HG02678 (cell line): ENCODE measurements at regions not wholly inside any gene's neighbourhood (a gene's known extent, or its start where the extent isn't known, plus 50 kb on each side); places are given as distances from the start of the nearest gene placed in this dataset.
"Not testable (repeated sequence)": the region's sequence is repeated elsewhere in the genome, so short reads cannot be mapped to it uniquely, and the experiment has no call there.

Experiments
- ATAC-seq: cut with Tn5 transposase; IDR thresholded peaks from one replicate; pipeline ENCODE4 v1.9.1; 2021; ENCODE audit warnings: mild to moderate bottlenecking, moderate library complexity; ENCODE audit not compliant: unreplicated experiment

DNA sequence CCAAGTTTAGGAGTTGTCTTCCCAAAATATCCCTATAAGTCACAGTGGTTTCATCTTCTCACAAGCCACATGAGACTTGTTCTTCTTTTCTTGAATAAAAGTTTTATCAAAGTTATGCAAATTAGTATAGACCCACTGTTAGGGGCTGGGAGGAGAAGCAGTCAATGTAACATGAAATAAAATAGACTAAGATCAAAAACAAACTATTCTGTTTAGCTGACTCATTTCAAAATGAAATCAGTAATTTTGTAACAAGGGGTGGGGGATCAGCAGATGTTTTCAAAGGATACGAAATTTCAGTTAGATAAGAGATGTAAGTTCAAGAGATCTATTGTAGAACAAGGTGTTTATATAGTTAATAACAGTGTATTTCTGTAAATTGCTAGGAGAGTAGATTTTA, 339.6 kb upstream of the PRDM1 start:
- ATAC-seq = no peak

DNA sequence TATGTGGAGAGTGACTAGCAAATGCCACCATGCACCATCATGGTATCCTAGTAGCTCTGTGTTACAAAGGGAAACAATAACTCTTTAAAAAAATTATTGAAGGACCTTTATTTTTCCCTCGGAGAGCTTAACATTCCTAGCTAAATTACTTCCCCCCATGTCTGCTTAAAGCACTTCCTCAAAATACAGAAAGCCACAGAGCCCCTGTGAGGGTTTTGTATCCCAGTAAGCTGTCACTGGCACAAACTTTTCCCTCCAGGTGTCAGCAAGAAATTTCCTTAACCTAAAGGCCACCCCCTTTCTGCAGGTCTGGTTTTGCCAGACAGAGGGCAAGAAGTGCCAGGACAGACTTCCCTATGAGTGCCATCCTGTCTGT, 340.0 kb upstream of the PRDM1 start:
- no peak for ATAC-seq

DNA sequence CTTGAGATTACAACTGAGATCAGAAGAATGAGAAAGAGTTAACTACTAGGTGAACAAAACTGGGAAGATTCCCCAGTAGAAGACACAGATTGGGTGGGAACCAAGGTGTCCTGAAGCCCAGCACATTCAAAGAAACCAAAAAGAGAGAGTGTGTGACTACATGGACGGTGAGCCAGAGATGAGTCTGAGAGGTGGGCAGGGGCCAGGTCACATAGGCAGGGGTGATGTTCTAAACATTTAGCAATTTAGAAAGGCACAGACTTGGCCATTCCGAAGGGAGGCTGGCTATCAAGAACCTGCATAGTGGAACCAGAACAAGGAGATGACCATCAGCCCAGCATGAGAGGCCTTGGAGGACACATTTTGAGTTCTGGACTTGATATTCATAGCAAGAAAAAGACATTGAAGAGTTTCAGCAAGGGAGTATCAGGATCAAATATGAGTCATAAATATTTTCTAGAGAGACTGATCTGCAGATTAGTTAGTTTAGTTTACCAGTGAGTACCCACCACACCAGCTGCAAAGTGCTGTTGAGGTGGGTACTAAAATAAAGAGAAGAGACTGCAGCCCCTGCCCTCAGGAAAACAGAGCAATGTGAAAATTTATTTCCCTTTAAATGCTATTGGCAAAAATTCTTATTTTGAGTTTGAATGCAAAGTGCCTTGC, 340.5 kb upstream of the PRDM1 start:
- ATAC-seq = peak; percentile 37

DNA sequence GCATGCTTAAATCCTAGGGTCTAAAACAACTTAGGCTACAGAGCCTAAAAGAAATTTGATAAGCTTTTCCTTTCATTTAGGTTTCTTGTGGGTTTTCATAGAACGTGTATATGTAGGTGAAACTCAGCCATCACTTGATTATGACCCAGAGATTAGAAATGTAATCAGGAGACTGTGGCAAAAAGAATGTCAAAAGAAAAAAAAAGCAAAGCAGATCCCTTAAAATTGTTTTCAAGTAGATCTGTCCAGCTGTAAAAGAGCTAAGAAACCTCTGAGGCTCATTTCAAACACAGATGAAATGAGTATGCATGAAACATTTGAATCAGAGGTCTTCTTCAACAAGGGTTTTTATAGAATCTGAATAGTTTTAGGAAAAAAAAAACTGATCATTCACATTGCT, 341.3 kb upstream of the PRDM1 start:
- ATAC-seq = no peak

DNA sequence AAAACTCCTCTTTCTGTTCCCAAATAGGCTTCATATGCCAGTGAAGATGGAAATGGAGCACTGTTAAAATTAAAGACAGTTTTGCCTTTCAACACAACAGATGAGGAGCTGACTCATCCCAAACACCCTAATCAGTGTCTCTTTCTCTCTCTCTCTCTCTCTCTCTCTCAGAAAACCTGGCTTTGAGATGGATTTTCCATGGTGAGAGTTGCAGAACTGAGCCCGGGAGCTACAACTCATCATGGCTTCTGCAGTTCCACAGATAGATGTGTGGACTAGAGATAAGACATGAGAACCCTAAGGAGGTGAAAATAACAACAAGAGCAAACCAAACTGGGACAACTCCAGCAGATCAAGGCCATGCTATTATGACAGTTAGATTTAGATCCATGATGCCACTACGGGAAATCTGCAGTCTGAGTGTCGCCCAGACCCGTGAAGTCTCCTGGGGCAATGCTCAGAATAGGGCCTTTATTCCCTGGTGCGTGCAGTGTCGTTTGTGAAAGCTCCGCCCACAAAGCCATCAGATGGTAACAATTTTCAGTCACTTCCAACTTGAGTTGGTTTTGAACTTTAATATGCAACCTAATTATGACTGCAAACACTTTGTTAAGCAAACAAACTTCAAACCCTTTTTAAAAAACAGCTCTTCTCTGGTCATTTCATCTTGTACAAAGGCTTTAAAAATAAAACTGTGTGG, 338.2 kb upstream of the PREP start:
- no peak for ATAC-seq

DNA sequence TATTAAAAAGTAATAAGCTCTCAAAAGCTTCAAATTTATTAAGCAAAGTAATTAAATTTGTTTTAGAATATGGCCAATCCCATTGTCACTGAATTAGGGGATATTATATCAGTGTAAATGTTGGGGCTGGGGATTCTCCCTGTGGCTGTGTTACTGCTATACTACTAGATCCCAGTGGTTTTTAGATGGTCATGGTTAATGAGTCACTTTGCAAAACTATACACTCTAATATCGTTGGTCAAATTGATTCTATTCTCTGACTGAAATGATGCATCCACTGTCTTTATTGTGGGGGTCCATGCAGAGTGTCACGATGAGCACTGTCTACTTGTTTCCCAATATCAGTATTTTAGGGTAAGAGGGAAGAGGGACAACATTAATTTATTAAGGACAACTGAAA, 336.9 kb upstream of the PREP start:
- ATAC-seq = no peak

DNA sequence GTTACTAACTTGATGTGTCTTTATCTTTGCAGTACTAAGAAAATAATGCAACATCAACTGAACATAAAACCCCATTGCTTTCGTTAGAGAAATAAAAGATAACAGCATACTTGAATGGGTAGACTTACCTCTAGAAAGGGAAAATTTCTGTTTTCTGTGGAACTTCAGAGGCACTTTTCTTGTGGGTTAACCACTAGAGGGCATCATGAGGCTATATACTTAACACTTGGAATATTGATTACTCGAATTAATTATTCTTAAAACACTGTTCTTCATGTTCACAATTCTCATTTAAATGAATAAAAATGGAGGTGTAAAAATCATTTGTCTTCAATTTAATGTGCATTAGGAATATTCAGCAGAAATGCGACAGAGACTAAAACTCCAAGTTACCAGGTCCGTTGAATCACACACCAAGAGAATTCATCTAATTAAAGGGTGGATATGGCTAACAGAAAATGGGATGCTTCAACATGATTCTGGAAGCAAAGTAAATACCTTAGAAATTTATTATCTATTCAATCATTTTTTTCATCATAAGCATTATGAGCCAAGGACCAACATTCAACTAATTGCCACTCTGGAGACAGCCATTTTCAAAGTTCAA, 330.8 kb upstream of the PREP start:
- ATAC-seq = no peak

DNA sequence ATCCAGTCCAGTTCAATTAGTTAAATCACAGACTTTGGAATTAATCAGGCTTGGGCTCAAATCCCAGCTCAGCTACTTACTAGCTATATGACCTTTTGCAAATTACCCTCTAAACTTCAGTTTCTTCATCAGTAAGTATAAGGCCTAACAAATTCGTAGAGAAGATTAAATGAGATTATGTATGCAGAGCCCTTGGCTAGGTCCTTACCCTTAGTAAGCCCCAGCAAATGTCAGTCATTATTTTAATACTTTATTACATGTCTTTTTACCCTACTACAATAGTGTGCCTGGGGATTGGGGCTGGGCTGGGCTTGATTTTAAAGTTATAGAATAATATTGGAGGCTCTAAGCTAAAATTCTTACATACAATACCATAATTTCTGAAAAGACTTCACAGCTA, 326.1 kb upstream of the PREP start:
- ATAC-seq = no peak

DNA sequence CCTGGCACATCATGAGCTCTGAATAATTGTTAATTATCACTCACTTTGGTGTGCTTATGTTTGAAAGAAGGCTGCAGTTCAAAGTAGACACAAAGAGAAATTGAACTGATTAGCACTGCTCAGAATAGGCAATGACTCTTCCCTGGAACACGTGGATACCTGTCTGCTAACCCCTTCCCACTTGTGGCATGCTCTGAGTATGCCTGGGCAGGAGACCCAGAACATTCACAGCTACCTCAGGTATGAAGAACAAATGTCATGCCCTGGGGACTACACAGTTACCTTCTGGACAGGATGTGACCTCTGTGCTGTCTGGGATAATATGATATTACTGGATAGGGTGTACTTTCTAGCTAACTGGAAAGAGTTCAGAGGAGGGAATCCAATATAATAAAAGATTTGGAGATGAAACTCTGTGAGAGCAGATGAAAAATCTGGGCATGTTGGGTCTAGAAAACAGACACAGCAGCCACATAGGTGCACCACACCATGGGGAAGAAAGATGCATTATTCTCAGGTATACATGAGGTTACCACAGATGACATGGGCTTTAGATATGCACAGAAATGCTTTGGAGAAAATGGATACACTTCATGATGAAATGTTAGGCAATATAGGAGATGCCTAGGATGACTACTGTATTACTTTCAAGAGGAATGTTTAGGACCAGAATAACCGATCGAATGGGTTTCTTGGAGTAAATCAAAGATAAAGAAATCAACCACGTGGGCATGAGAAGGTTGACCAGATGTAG, 324.2 kb upstream of the PREP start:
- ATAC-seq = no peak

DNA sequence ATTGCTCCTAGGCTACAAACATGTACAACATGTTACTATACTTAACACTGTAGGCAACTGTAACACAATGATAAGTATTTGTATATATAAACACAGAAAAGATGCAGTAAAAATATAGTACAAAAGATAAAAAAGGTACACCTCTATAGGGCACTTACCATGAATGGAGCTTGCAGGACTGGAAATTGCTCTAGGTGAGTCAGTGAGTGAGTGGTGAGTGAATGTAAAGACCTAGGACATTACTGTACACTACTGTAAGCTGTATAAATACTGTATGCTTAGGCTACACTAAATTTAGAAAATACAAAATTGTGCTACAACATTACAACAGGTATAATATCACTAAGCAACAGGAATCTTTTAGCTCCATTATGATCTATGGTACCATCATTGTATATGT, 312.0 kb upstream of the PREP start:
- ATAC-seq = no peak

DNA sequence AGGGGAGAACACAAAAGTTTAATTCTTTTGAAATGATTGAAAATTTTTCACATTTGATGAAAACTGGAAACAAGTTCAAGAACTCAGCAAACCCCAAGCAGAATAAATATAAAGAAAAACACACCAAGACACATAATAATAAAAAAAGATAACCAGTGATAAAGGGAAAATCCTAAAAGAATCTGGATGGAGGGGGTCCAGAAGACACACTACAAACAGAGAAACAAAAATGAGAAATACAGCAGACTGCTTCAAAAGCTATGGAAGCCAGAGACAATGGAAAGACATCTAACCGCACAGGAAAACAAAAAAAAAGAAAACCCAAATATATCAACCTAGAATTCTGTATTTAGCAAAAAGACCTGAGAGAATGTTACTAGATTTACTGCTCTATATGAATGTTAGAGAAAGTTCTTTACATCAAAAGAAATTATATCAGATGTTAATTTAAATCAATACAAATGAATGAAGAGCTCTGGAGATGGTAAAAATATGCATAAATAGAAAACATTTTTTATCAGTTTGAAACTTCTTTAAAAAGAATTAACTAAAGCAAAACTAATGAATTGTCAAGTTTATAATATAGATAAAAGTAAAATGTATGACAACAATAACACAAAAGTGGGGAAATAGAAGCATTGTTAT, 310.7 kb upstream of the PREP start:
- ATAC-seq = no peak

DNA sequence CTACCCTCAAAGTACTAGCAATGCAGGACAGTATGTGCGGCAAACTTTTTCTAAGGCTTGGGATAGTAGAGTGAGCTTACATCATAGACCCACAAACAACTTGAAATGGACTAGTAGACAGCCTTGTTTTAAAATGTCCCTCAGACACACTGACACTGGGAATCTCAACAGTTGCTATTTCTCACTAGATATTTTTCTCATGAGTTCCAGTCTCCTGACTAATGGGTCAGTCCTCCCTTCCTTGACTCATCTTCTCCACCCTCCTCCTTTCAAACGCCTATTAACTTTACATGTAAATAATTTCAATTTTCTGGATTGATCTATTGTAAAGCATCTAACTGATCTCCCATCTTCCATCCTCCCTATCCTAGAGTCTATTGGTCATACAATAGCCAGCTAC, 308.3 kb upstream of the PREP start:
- ATAC-seq = no peak

DNA sequence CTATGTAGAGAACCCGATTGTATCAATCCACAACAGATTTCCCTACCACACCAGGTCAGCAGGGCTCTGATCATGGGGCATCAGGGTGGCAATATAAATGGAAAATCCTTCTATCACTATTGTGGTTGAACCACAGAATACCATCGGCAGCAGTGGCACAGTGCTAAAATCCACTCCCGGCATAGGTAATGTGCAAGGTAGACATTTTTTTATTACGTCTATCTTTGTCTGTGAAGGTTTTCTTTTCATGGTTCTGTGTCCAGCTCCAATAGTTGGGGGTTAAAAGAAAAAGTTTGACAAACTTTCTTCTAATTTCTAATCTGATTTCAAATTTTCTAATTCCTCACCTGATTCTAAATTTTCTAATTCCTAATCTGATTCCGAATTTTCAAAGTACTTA, 302.7 kb upstream of the PREP start:
- ATAC-seq = no peak

DNA sequence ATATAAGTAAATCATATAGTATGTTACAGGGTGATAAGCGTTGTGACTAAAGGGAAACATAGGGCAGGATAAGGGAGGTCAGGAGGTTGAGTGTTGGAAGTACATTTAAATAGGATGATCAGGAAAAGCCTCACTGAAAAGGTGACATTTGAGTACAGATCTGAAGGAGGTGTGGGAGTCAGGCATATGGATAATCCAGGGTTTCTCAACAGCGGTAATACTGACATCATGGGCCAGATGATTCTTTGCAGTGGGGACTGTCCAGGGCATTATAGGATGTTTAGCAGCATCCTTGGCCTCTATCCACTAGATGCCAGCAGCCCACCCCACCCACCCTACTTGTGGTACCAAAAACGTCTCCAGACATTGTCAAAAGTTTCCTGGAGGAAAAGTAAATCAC, 292.6 kb upstream of the PREP start:
- ATAC-seq = no peak

DNA sequence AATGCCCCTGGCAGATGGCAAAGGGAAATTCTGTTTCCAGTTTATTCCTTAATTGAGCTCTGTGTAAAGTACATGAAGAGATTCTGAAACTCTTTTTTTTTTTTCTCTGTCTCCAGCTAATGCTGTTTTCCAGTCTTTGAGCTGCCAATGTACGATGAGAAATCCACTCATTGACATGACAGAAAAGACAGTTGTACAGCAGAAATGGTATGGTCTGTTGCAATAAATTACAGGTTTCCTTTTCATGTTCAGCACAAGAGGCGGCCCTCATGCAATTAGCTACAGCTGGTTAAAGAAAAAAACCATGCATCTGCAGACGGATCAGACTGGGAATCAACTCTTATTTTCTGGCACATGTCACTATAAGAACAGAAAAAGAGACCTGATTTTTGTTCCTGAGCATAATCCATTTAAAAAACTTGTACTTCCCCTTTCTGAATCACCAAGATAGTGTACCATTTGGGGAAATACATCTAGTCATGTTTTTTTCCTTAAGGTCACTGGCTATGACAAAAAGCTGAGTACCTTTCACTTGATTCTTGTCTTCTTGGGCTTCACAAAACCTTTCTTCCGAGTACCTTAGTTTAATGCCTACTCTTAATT, 289.8 kb upstream of the PREP start:
- ATAC-seq = no peak

DNA sequence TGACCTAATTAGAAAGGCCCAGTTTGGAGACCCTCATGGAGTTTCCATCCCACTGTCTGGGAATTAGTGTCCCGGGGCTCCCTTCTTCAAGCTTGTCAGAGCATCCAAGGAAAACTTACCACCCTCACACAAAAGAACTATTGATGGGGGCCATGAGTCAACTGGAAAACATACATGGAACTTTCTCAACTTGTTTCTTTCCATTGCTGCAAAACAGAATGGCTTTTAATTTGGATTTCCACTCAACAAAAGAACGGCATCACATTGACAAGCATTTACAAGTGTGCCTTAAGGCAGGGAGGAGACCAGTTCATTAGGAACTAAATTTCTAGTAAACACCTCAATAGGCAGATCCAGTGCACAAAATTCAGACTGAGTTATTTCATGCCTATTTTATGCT, 289.1 kb upstream of the PREP start:
- ATAC-seq = no peak

DNA sequence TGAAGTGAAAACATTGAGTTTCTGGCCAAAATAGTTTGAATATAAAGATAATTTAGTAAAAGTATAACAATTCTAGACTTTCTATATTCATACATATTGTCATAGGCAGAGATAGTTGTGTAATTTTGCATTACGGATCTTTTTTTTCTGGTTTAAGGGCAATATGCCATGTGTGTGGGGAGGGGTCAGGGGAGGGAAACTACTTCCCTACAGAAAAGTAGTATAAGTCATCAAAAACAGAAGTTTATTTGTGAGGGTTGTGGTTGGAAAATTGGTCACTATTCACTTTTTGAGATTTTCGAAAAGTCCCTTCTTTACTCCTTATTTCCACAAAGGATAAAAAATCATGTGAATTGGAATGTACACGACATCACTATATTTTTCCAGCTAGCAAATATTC, 288.2 kb upstream of the PREP start:
- ATAC-seq = no peak

DNA sequence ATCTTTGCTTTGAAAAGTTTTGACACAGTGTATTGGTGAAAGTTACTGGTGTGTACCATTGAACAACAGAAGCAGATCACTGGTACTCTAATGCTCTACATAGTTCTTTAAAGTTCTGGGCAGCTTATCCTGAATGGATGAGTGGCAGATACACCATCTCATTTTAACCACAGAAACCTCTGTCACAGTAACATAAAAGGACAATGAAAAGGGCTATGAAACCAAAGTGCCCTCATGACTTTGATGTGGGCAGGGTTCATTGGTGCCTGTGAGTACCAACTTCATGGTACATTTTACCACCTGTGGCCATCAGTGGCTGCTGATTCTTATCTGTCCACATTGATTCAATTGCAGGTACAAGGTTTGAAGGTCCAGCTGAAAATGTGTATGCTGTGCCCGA, 285.7 kb upstream of the PREP start:
- ATAC-seq = no peak

DNA sequence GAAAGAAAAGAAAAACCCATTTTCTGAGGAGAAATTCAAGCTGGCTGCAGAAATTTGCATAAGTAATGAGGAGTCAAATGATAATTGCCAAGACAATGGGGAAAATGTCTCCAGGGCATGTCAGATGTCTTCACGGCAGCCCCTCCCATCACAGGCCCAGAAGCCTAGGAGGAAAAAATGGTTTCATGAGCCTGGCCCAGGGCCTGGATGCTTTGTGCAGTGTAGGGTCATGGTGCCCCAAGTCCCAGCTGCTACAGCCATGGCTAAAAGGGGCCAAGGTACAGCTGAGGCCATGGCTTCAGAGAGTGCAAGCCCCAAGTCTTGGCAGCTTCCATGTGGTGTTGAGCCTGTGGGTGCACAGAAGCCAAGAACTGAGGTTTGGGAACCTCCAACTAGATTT, 283.9 kb upstream of the PREP start:
- ATAC-seq = not testable (repeated sequence)

DNA sequence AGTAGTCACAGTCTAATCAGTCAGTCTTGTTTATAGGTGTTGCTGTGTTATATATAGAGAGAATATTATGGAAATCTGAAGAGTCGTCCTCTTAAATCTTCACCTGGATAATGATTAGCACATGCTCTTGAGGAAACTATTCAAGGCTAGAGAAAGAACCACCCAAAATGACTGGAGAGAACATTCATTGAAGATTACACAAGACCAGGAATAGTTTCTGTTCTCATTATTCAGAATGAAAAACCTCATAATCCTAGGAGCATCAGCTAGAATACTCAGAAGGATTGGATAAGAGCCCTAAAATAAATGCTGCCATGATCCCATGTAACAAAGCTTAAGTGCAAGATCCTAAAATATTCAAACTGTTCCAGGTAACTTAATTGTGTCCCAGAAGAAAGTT, 278.2 kb upstream of the PREP start:
- ATAC-seq = no peak

DNA sequence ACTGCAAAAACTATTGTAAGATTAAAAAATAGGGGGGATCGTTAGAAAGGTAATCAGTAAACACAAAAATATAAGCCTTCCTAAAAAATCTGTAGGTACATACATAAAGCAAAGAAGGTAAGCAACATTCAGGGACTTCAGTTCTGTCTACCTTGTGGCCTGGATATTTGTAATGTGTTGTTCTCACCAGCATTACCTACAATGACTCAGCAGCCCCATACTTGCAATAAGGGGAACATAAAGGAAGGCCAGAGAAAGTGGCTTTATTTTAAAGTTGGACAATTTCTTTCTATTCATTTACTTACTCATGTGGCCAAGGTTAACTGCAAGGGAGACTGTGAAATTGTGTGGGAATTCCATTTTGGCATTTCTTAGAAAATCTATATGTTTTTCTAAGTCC, 277.2 kb upstream of the PREP start:
- ATAC-seq = no peak
